ENCODE measurements at regions not wholly inside any gene's neighbourhood (a gene's known extent, or its start where the extent isn't known, plus 50 kb on each side); places are given as distances from the start of the nearest gene placed in this dataset.

GRCh38 chr7:16978358-16979244 lies 96.8 kb upstream of the AGR3 start:
- no peak for DNase-seq (ENCODE audit: low read depth)

GRCh38 chr7:16980539-16980938 lies 98.8 kb upstream of the AGR3 start:
- DNase-seq (ENCODE audit: low read depth): no peak

DNA sequence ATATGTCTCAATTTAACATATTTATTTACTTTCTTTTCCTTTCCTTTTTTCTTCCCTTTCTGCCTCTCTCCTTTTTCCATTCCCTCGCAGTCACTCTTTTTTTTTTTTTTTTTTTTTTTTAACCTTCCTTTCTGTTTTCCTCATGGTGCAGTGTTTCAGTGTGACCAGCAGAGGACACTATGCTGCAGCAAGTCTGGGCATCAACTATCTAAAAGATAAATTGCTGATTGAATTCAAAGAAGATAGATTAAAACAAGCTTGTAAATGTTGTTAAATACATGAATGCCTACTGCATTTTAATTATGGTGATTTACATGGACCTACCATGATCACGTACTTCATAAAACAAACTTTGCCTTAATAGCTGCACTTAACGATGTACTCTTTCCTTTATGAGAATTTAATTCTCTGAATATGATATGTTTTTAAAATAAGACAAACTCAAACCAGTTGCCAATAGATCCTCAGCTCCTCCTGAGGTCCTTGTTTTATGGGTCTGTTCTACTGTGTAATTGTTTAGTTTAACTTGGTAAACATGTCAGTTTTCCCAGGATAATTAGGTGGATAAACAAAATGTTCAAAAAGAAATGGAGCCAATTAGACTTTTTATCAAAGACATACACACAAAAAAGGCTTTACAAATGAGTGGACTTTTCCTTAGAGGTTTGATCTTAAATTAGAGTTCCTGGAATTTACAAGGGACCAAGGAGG lies 101.0 kb upstream of the AGR3 start:
- no peak for DNase-seq (ENCODE audit: low read depth)

- no peak for DNase-seq (ENCODE audit: low read depth)
Measured at GRCh38 chr7:16984375-16984774, 102.6 kb upstream of the AGR3 start.

- no peak for DNase-seq (ENCODE audit: low read depth)
Measured at GRCh38 chr7:16985621-16986020, 103.8 kb upstream of the AGR3 start.

DNA sequence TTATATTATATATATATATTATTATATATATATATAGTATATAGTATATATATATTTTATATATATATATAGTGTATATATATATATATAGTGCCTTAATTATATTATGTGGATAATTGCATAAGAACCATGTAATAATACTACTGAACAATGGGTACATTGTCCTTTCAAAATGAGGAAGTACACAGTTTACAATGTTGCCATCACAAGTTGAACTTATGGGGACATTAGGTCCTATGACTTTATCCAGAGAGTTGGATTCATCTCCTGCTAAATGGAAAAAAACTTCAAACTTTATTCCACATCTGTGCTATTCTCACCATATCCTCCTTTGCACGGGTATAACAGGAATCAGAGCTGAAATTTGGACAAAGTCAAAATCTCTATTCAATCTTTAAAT lies 105.0 kb upstream of the AGR3 start:
- no peak for DNase-seq (ENCODE audit: low read depth)

DNA sequence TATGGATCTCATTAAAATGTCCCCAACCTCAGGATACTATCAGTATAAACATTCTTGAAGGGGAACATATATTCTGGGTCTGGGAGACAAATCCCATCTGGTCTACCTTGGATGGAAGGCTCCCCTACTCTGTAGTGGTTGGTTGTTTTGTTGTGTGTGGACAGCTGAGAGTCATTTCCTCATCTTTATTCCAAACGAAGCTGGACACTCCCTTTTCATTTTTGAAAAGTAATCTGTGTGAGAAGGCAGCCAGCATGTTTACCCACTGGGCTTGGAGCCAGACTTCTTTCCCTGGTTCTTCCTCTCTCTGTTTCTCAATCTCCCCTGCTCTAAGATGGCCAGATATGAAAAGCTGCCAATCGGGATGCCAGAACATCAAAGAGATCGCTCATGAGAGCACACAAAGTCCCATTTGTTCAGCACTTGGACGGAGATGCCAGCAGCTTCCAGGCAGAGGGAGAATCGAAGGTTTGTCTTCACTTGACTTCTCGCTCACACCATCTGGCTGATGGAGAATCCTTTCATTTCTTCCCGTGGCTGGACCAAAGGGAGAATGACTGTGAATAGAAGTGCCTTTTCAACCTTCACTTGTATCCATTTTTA lies 108.1 kb upstream of the AGR3 start:
- DNase-seq (ENCODE audit: low read depth): no peak

DNA sequence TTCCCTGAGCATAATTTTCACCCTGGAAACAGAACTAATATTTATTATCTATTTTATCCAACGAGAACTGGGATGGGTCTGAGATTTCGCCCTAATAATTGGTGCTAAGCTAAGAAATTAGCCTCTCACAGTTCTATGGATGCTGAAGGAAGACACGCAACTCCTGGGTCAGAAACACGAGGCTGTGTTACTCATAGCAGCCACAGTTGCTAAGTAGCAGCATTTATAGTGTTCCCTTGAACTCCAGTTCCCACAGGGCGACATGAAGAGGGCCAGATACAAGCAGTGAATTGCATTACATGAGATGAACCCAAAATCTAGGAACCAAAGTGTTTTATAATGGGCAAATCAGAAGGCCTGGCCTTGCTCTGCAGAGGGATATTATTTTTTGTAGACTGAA lies 109.8 kb upstream of the AGR3 start:
- no peak for DNase-seq (ENCODE audit: low read depth)

GRCh38 chr7:16993543-16993942 lies 111.8 kb upstream of the AGR3 start:
- DNase-seq (ENCODE audit: low read depth): no peak

DNA sequence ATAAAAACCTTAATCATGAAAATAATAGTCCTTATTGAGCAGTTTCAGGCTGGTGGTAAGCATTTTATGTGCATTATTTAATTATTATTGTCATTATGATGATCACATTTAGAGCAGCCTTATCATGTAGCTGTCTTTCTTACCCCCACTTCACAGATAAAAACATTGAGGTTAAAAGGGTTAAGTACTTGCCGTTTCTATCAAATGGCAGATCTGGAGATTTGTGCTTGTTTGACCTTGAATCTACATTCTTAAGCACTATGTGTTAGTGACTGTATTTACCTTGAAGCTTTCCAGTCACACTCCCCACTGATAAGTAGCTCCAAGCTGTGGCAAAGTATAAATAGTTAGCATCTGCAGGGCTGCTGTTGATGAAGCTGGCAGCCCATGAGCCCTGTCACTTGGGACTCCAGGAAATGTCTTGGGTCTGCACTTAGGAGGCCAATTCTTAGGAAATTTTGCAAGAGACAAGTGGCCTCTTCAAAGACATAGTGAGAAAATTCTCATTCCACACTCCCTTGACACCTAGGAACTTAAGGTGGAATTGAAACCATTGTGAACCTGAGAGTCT lies 116.8 kb upstream of the AGR3 start:
- no peak for DNase-seq (ENCODE audit: low read depth)

DNA sequence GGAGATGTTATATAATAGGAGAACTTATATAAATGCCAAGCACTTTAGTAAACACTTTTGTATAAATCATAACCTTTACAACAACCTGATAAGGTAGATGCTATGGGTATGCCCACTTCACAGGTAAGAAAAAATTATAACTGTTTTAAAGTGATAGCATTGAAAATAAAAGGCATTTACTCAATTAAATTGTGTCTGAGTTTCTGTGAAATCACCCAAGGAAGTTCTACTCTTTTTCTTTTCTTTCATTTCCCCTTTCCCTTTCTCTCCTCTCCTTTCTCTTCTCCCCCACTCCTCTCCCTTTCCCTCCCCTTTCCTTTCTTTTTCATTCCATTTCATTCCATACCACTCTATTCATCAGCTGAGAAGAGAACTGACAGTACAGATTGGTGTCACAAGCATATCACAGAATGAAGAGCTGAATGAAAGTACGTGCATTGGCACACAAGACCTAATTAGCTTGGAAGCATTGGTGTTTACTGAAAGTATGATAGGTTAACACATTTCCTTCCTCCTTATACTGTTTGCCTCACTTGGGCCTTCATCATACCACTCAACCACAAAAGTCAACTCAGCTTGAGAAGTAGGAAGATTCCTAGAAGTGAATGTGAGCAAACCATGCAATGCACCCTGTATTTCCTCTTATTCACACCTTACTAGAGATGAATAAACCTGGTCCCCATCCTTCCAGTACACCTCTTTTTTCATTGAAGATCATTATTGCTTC lies 117.9 kb upstream of the AGR3 start:
- no peak for DNase-seq (ENCODE audit: low read depth)

GRCh38 chr7:17005271-17005670 lies 123.5 kb upstream of the AGR3 start:
- no peak for DNase-seq (ENCODE audit: low read depth)

DNA sequence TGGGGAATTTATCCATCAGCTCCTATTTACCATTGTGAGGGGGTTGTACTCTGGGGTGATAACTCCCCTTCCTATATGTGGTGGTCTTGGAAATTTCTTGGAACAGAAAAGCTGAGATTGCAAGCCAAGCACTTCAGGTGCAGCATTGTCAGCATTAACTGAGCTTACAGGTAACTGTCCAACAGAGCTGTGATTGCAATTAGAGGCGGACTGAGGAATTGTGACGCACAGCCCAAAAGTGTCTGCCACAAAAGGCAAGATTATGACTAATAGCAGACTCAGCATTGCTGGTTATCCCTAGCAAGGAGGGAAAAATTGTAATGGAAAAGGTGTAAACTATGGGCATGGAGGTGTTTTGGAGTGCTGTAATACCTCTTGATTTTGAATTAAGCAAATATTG lies 126.1 kb upstream of the AGR3 start:
- DNase-seq (ENCODE audit: low read depth): no peak

DNA sequence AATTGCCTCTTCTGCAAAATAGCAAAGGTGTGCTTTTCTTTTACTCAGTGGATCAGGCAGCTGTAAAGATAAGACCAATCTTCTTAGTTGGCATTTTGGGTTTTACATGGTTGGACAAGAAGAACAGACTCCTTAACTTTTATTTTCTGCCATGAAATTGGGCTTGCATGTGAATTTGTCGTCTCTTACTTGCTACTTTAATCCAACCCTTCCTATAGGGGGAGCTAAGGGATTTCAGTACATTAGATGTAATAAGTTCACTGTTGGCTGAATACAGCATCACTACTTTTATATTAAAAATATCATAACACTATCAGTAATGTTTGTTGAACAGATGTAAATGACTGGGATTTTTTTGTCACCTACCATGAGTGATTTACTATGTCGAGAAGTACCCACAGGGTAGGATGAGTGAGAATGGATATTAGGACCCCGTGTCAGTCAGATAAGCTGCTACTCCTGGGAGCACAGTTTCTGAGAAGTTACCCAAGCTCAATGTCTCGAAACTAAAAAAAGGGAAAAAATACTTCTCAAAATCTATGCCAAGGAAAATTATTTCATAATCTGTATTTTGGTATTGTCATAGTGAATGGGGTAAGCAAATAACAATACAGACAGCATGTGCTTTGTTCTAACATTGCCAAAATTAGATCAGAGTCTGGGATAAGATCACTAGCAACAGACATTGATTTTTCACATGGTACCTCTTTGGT lies 127.4 kb upstream of the AGR3 start:
- no peak for DNase-seq (ENCODE audit: low read depth)

DNA sequence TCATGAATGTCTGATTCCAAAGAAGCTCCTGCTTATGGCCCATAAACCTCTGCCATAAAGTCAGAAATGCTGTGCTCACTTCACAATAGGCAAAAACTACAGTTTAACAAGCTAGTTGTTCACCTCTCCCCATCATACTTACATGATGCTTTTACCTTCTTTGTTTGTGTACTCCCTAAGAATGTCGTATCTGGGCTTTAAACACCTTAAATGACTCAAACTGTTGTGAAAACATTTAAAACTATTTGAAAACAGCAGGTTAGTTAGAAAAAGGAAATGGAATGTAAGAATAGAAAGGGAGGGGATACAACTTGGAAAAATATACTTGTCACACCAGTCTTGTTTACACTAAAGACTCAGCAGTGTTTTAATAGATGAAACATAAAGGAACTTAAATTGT lies 128.2 kb upstream of the AGR3 start:
- DNase-seq (ENCODE audit: low read depth): no peak

DNA sequence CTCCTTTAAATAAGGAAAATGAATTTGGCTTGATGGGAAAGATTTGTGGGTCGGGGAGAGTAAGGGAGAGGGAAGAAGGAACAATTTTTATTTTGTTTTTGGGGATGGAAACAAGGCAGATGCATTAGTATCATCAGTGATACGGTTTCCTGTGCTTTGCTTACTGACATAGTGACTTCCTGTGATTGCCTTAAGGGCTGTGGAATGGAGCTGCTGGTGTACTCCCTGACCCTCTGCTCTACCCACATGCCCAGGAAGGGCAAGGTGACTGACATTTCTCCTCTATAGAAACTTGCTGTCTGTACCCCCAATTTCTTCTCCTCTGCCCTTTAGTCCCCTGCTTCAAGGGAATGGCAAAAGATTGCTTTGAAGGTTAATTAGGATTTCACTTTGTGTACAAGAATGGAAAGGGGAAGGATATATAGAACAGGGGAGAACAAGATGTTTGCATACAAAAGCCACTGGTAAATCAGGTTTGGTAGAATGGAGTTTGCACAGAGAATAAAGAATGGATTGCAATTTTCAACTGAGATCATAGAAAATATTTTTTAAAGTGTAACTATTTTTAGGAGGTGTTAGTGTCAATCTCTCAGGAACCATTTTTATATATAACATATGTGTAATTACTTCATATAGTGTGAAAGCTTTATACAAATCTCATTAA lies 129.0 kb upstream of the AGR3 start:
- no peak for DNase-seq (ENCODE audit: low read depth)

GRCh38 chr7:17013204-17013603 lies 131.4 kb upstream of the AGR3 start:
- no peak for DNase-seq (ENCODE audit: low read depth)

DNA sequence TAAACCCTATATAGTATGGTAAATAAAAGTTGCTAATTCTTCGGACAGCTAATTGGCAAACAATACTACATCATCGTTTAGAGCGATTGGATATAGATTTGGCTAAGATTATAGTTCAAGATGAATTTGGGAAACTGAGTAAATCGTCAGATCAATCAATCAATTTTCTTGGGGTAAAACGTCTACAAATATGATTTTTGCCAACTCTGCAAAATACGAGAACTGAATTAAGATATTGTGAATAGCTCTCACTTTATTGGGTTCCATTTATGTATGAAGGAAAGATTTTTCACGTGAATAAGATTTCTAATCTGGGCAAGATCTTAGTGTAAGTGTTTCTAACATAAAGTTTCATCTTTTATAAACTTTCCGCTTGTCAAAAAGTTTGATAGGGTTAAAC lies 132.9 kb upstream of the AGR3 start:
- DNase-seq (ENCODE audit: low read depth): no peak

DNA sequence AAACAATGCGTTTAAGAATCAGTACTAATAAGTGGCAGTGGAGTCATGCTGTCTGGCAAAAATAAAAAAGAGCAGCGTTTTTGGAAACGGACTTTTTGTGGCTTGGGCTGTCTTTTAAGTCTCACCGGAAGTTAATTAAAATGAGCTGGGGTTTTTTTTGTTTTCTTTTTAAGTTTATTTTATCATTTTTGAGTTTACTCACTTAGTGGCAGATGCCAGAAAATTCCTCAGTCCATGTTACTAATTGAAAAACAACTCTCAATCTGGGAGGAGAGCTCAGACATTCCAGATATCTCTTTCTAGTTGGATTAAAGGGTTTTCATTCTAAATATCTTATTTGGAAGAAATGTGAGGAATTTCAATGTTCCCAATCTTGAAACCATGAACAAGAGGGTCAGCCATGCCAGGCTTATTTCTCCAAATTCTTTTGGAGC lies 133.8 kb upstream of the AGR3 start:
- no peak for DNase-seq (ENCODE audit: low read depth)

DNA sequence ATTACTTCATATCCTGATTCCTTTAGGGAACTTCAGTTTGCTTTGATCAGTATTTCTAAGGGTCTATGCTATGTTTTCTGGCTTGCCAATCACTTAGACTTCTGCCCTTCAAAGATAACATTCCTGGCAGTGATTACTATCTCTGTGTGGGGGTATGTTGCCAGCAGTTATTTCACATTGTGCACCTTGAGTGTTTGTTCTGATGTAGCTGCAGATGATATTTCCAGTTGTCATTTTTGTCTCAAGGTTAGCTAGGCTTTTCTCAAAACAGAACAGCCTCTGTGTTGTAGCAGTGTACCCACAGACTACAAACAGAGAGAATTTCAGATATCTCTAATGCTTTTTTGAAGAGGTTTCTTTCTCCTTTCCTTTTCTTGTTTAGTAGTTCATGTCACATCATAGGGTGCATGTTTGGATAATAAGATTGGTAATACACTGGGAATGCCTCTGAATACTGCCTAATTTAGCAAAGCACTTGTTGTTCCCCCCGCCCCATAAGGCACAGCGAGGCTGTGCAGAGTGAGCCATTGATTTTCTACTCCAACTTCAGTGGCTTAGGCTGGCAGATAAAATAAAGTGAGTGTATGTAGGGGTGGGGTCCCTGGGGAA lies 134.7 kb upstream of the AGR3 start:
- no peak for DNase-seq (ENCODE audit: low read depth)
